ENCODE measurements at regions not wholly inside any gene's neighbourhood (a gene's known extent, or its start where the extent isn't known, plus 50 kb on each side); places are given as distances from the start of the nearest gene placed in this dataset.

GRCh38 chr2:226489775-226490541 is 309.7 kb downstream of the IRS1 start:
- Histone ChIP-seq H3K9me3 (ENCODE audit: insufficient read depth, low read length) (peaks cover 6% of the 10 kb centered on the region; the same call in 1 of the 2 replicates), H3K36me3 (ENCODE audit: insufficient read depth, insufficient read length, low read length) (no peaks in the 10 kb centered on the region), H3K27me3 (ENCODE audit: insufficient read depth, insufficient read length) (no peaks in the 10 kb centered on the region), H3K4me3 (ENCODE audit: insufficient read length, low read depth) (no peak overlapping the region), H3K9ac (ENCODE audit: insufficient read length, low read depth) (no peak overlapping the region), H3K4me1 (ENCODE audit: insufficient read depth, insufficient read length) (no peaks in the 10 kb centered on the region)
- TF ChIP-seq SUZ12 (IDR thresholded peaks at IDR 0.05; ENCODE audit: extremely low read depth, insufficient read depth, insufficient read length): no peak
- no peak for TF ChIP-seq ZNF274 (IDR thresholded peaks at IDR 0.05; ENCODE audit: low read depth, low read length)
- no peak for TF ChIP-seq YY1 (IDR thresholded peaks at IDR 0.05; ENCODE audit: insufficient read depth, insufficient read length)
- no peak for DNase-seq (ENCODE audit: low read depth, low spot score)

- peaks cover 6% of the 10 kb centered on the region; the same call in 1 of the 2 replicates for H3K9me3 ChIP-seq (ENCODE audit: insufficient read depth, low read length)
- no peak for DNase-seq (ENCODE audit: low read depth, low spot score)
- no peaks in the 10 kb centered on the region for H3K4me1 ChIP-seq (ENCODE audit: insufficient read depth, insufficient read length)
- H3K27me3 ChIP-seq (ENCODE audit: insufficient read depth, insufficient read length): no peaks in the 10 kb centered on the region
- no peak overlapping the region for H3K4me3 ChIP-seq (ENCODE audit: insufficient read length, low read depth)
- H3K36me3 ChIP-seq (ENCODE audit: insufficient read depth, insufficient read length, low read length): no peaks in the 10 kb centered on the region
- no peak overlapping the region for H3K9ac ChIP-seq (ENCODE audit: insufficient read length, low read depth)
- TF ChIP-seq ZNF274 (IDR thresholded peaks at IDR 0.05; ENCODE audit: low read depth, low read length) (no peak), YY1 (IDR thresholded peaks at IDR 0.05; ENCODE audit: insufficient read depth, insufficient read length) (no peak), SUZ12 (IDR thresholded peaks at IDR 0.05; ENCODE audit: extremely low read depth, insufficient read depth, insufficient read length) (no peak)
Measured at GRCh38 chr2:226488034-226488433, 311.6 kb downstream of the IRS1 start.

GRCh38 chr2:226487573-226487972 is 312.0 kb downstream of the IRS1 start:
- TF ChIP-seq YY1 (IDR thresholded peaks at IDR 0.05; ENCODE audit: insufficient read depth, insufficient read length): no peak
- no peak for TF ChIP-seq SUZ12 (IDR thresholded peaks at IDR 0.05; ENCODE audit: extremely low read depth, insufficient read depth, insufficient read length)
- TF ChIP-seq ZNF274 (IDR thresholded peaks at IDR 0.05; ENCODE audit: low read depth, low read length): no peak
- H3K4me3 ChIP-seq (ENCODE audit: insufficient read length, low read depth): no peak overlapping the region

GRCh38 chr2:226483745-226484619 is 315.6 kb downstream of the IRS1 start:
- no peaks in the 10 kb centered on the region for H3K27me3 ChIP-seq (ENCODE audit: insufficient read depth, insufficient read length)
- no peak overlapping the region for H3K4me3 ChIP-seq (ENCODE audit: insufficient read length, low read depth)
- no peak overlapping the region for H3K9ac ChIP-seq (ENCODE audit: insufficient read length, low read depth)
- no peaks in the 10 kb centered on the region for H3K4me1 ChIP-seq (ENCODE audit: insufficient read depth, insufficient read length)
- H3K36me3 ChIP-seq (ENCODE audit: insufficient read depth, insufficient read length, low read length): no peaks in the 10 kb centered on the region
- TF ChIP-seq YY1 (IDR thresholded peaks at IDR 0.05; ENCODE audit: insufficient read depth, insufficient read length) (no peak), SUZ12 (IDR thresholded peaks at IDR 0.05; ENCODE audit: extremely low read depth, insufficient read depth, insufficient read length) (no peak), ZNF274 (IDR thresholded peaks at IDR 0.05; ENCODE audit: low read depth, low read length) (no peak)
- peak; percentile 69 for DNase-seq (ENCODE audit: low read depth, low spot score)
- H3K9me3 ChIP-seq (ENCODE audit: insufficient read depth, low read length): 0 out of 2 replicates have a peak, but pooled peaks cover 6% of the 10 kb centered on the region

More at GRCh38 chr2:226487573-226487972, 312.0 kb downstream of the IRS1 start:
- Histone ChIP-seq H3K9me3 (ENCODE audit: insufficient read depth, low read length) (peaks cover 6% of the 10 kb centered on the region; the same call in 1 of the 2 replicates), H3K9ac (ENCODE audit: insufficient read length, low read depth) (no peak overlapping the region), H3K4me1 (ENCODE audit: insufficient read depth, insufficient read length) (no peaks in the 10 kb centered on the region), H3K27me3 (ENCODE audit: insufficient read depth, insufficient read length) (no peaks in the 10 kb centered on the region), H3K36me3 (ENCODE audit: insufficient read depth, insufficient read length, low read length) (no peaks in the 10 kb centered on the region)
- DNase-seq (ENCODE audit: low read depth, low spot score): no peak

- H3K4me1 ChIP-seq (ENCODE audit: insufficient read depth, insufficient read length): peaks cover 2% of the 10 kb centered on the region
- H3K36me3 ChIP-seq (ENCODE audit: insufficient read depth, insufficient read length, low read length): no peaks in the 10 kb centered on the region
- DNase-seq (ENCODE audit: low read depth, low spot score): no peak
- no peak overlapping the region for H3K4me3 ChIP-seq (ENCODE audit: insufficient read length, low read depth)
- peak overlapping the region; percentile 4 for H3K9ac ChIP-seq (ENCODE audit: insufficient read length, low read depth)
- no peak for TF ChIP-seq SUZ12 (IDR thresholded peaks at IDR 0.05; ENCODE audit: extremely low read depth, insufficient read depth, insufficient read length)
- no peak for TF ChIP-seq ZNF274 (IDR thresholded peaks at IDR 0.05; ENCODE audit: low read depth, low read length)
- no peak for TF ChIP-seq YY1 (IDR thresholded peaks at IDR 0.05; ENCODE audit: insufficient read depth, insufficient read length)
- H3K27me3 ChIP-seq (ENCODE audit: insufficient read depth, insufficient read length): no peaks in the 10 kb centered on the region
- 0 out of 2 replicates have a peak, but pooled peaks cover 6% of the 10 kb centered on the region for H3K9me3 ChIP-seq (ENCODE audit: insufficient read depth, low read length)
Measured at GRCh38 chr2:226483143-226483542, 316.5 kb downstream of the IRS1 start.

GRCh38 chr2:226478109-226478809 is 321.4 kb downstream of the IRS1 start:
- no peaks in the 10 kb centered on the region for H3K36me3 ChIP-seq (ENCODE audit: insufficient read depth, insufficient read length, low read length)
- 0 out of 2 replicates have a peak, but pooled peaks cover 17% of the 10 kb centered on the region for H3K9me3 ChIP-seq (ENCODE audit: insufficient read depth, low read length)
- H3K9ac ChIP-seq (ENCODE audit: insufficient read length, low read depth): no peak overlapping the region
- H3K27me3 ChIP-seq (ENCODE audit: insufficient read depth, insufficient read length): no peaks in the 10 kb centered on the region
- peaks cover 2% of the 10 kb centered on the region for H3K4me1 ChIP-seq (ENCODE audit: insufficient read depth, insufficient read length)
- H3K4me3 ChIP-seq (ENCODE audit: insufficient read length, low read depth): no peak overlapping the region
- peak; percentile 42 for DNase-seq (ENCODE audit: low read depth, low spot score)
- TF ChIP-seq ZNF274 (IDR thresholded peaks at IDR 0.05; ENCODE audit: low read depth, low read length): no peak
- TF ChIP-seq SUZ12 (IDR thresholded peaks at IDR 0.05; ENCODE audit: extremely low read depth, insufficient read depth, insufficient read length): no peak
- TF ChIP-seq YY1 (IDR thresholded peaks at IDR 0.05; ENCODE audit: insufficient read depth, insufficient read length): no peak
